Stomach (tissue), 4 donors: ENCODE measurements at regions not wholly inside any gene's neighbourhood (a gene's known extent, or its start where the extent isn't known, plus 50 kb on each side); places are given as distances from the start of the nearest gene placed in this dataset.

ENCODE experiments used
- EP300 ChIP-seq: sonication (generic); formaldehyde crosslinking; IDR thresholded peaks from one replicate; pipeline ENCODE4 v1.6.1; 2017; ENCODE audit warnings: antibody characterized with exemption
- POLR2A ChIP-seq, 4 donors: fragments of 450-650 bp; IDR thresholded peaks; one replicate each; pipeline ENCODE4 v1.6.1; 2016; ENCODE audit warnings: antibody characterized with exemption in 4 of 4, control low read depth in 2 of 4, mild to moderate bottlenecking in 1 of 4, moderate library complexity in 1 of 4
- POLR2AphosphoS5 ChIP-seq, 3 donors: sonication (generic); formaldehyde crosslinking; IDR thresholded peaks; one replicate each; pipeline ENCODE4 v1.6.1; 2016; ENCODE audit warnings: antibody characterized with exemption in 3 of 3
- TF ChIP-seq, protein P1 (sequence below), 7 experiments: fragments of 450-650 bp in 4 of 7; fragments of 200-600 bp in 3 of 7; sonication (generic) in 3 of 7; IDR thresholded peaks; one replicate each; pipeline ENCODE4 v1.5.1; 2016 to 2019; ENCODE audit warnings: antibody characterized with exemption in 7 of 7, control low read depth in 2 of 7, mild to moderate bottlenecking in 1 of 7

DNA sequence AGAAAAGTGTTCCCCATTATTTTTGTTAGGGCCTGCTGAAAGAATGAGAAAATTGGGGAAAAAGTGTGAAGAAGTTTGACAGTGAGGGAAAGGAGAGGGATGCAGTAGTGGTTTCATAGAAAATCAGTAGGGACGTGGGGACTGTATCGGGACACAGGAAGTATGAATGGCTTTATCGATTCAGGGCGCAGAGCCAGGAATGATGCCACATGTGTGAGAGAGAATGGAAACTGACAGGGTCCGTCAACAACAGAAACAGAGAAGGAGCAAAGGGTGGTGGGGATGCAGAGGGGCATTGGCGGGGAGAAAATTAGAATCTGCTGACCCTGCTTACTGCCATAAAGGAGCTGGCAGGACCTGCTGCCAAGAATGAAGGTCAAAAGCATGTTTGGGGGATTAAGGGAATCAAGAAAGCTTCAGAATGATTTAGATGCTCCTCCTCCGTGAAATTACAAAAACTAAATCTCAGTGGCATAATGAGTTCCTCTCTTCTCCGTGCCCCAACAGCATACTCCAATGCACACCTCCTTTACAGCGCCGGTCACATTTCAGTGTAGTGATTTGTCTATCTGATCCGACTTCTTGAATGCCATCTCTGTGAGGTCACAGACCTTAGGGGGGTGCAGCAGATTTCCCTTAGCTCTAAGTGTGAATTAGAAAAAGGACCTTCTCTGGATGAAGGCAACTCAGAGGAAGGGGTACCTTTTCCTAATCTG lies 92.6 kb downstream of the EMP1 start:
- TF ChIP-seq POLR2AphosphoS5 (IDR thresholded peaks at IDR 0.05) (no peak), EP300 (no peak), POLR2A (IDR thresholded peaks at IDR 0.05) (no peak)
- TF ChIP-seq, protein P1, sequence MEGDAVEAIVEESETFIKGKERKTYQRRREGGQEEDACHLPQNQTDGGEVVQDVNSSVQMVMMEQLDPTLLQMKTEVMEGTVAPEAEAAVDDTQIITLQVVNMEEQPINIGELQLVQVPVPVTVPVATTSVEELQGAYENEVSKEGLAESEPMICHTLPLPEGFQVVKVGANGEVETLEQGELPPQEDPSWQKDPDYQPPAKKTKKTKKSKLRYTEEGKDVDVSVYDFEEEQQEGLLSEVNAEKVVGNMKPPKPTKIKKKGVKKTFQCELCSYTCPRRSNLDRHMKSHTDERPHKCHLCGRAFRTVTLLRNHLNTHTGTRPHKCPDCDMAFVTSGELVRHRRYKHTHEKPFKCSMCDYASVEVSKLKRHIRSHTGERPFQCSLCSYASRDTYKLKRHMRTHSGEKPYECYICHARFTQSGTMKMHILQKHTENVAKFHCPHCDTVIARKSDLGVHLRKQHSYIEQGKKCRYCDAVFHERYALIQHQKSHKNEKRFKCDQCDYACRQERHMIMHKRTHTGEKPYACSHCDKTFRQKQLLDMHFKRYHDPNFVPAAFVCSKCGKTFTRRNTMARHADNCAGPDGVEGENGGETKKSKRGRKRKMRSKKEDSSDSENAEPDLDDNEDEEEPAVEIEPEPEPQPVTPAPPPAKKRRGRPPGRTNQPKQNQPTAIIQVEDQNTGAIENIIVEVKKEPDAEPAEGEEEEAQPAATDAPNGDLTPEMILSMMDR (IDR thresholded peaks at IDR 0.05): no peak
